ENCODE measurements at regions not wholly inside any gene's neighbourhood (a gene's known extent, or its start where the extent isn't known, plus 50 kb on each side); places are given as distances from the start of the nearest gene placed in this dataset.

DNA sequence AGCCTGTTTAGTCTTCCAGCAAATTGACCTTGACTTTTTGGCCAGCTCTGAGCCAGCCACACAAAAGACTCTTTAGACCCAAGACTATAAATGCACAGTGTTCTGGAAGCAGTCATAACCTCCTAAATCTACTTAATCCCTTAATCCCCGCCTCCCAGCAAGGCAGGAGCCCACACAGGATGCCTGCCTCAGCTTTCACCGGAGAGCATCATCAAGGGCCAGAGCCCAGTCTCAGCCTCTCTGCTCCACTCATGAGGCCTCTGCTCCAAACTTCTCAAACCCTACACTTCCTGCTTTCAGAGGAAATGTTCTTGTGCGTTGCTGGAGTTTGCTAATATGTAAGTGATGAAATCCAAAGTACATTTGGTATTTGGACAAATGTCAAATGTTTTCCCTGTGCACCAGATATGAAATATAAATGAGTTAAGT lies 57.9 kb upstream of the FSHB start:
- in situ Hi-C loops (cut with MboI; ENCODE audit: low pct_unique_long_range_greater_than_20kb in 2 of 9, low sequenced_read_pairs in 9 of 9, unreplicated experiment in 9 of 9), result no loop called here
- no peak overlapping the region for H3K4me3 ChIP-seq
- ATAC-seq (replicated peaks in 6 of 8), result no peak
- no peaks in the 10 kb centered on the region for H3K4me1 ChIP-seq (replicated peaks in 1 of 2)
- WGBS, 10 experiments, result 6 to 100% (median 83%) methylated on average over 1 to 3 of the region's 3 CpGs; no CpG with 5 or more reads in 2 of the 10 experiments
- H3K27ac ChIP-seq, result no peak overlapping the region

GRCh38 chr11:30174265-30175020 lies 56.4 kb upstream of the FSHB start:
- in situ Hi-C loops (cut with MboI; ENCODE audit: low pct_unique_long_range_greater_than_20kb in 2 of 9, low sequenced_read_pairs in 9 of 9, unreplicated experiment in 9 of 9), result loop anchor here in 2 of 9 experiments (25.0 kb wide), 1 partner anchor 737 kb away; no protein-coding TSS in a partner anchor
- Histone ChIP-seq H3K4me1 (replicated peaks in 1 of 2) (no peaks in the 10 kb centered on the region), H3K4me3 (no peak overlapping the region), H3K27ac (no peak overlapping the region)
- 0 to 86% (median 39%) methylated on average over 1 to 2 of the region's 2 CpGs; no CpG with 5 or more reads in 2 of the 10 experiments for WGBS, 10 experiments
- no peak for ATAC-seq (replicated peaks in 6 of 8)
